B cell (primary cell): ENCODE measurements at regions not wholly inside any gene's neighbourhood (a gene's known extent, or its start where the extent isn't known, plus 50 kb on each side); places are given as distances from the start of the nearest gene placed in this dataset.

ENCODE experiments used
- EZH2 ChIP-seq: IDR thresholded peaks from 2 replicates; pipeline ENCODE4 v1.6.1; 2012; ENCODE audit warnings: borderline replicate concordance, low read depth, mild to moderate bottlenecking, moderate library complexity, low read length; ENCODE audit not compliant: insufficient read depth, poor library complexity, severe bottlenecking
- TF ChIP-seq, protein P1 (sequence below): fragments of 200-600 bp; IDR thresholded peaks from one replicate; pipeline ENCODE4 v1.8.0; 2022; ENCODE audit warnings: antibody characterized with exemption, mild to moderate bottlenecking

DNA sequence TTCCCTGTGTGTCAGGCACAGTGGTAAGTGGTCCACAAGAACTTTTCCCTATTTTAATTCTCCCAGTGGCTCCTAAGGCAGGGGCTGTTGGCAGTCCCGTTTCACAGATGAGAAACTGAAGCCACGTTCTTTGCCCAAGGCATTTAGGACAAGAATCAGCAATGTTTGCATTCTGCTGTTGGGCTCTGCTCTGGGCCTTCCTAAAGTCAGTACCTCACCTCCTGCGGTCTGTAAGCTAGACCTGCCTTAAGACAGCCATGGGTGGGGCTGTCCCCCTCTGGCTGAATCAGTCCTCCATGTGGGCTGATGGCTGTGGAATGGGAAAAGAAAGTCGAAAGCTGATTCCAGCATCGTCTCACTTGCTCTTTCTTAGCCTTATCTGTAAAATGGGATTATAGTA, 304.8 kb downstream of the MAF start:
- TF ChIP-seq, protein P1, sequence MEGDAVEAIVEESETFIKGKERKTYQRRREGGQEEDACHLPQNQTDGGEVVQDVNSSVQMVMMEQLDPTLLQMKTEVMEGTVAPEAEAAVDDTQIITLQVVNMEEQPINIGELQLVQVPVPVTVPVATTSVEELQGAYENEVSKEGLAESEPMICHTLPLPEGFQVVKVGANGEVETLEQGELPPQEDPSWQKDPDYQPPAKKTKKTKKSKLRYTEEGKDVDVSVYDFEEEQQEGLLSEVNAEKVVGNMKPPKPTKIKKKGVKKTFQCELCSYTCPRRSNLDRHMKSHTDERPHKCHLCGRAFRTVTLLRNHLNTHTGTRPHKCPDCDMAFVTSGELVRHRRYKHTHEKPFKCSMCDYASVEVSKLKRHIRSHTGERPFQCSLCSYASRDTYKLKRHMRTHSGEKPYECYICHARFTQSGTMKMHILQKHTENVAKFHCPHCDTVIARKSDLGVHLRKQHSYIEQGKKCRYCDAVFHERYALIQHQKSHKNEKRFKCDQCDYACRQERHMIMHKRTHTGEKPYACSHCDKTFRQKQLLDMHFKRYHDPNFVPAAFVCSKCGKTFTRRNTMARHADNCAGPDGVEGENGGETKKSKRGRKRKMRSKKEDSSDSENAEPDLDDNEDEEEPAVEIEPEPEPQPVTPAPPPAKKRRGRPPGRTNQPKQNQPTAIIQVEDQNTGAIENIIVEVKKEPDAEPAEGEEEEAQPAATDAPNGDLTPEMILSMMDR, result no peak
- no peak for TF ChIP-seq EZH2
